ENCODE measurements at regions not wholly inside any gene's neighbourhood (a gene's known extent, or its start where the extent isn't known, plus 50 kb on each side); places are given as distances from the start of the nearest gene placed in this dataset.

- Mint-ChIP-seq H3K36me3 (no peaks in the 10 kb centered on the region), H3K4me1 (no peaks in the 10 kb centered on the region), H3K27ac (no peak overlapping the region), H3K9me3 (peaks cover 7% of the 10 kb centered on the region), H3K27me3 (peaks cover 9% of the 10 kb centered on the region), H3K4me3 (no peak overlapping the region)
- no peak for ATAC-seq
Observed at GRCh38 chr9:86550401-86550800, 196.2 kb upstream of the TUT7 start.

DNA sequence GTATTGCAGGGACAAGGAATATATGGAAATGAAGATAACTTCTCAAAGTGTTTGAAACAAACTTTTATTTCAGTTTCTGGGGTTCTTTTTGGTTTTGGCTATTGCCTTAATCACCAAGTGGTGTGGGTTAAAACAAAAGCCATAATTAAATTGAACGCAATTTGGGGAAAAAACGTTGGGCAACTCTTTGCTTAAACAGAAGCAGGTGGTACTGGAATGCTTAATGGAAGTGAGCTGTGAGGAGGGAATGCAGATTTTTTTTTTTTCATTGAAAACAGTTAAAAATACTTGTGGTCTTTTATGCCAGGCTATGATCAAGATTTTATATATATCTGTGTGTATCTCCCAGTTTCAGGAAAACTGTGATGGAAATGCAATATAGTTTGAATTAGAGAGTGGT, 195.7 kb upstream of the TUT7 start:
- ATAC-seq: no peak
- H3K27ac Mint-ChIP-seq: no peak overlapping the region
- H3K4me3 Mint-ChIP-seq: no peak overlapping the region
- H3K9me3 Mint-ChIP-seq: peaks cover 7% of the 10 kb centered on the region
- H3K27me3 Mint-ChIP-seq: peaks cover 9% of the 10 kb centered on the region
- no peaks in the 10 kb centered on the region for H3K4me1 Mint-ChIP-seq
- no peaks in the 10 kb centered on the region for H3K36me3 Mint-ChIP-seq

- peaks cover 8% of the 10 kb centered on the region for H3K27me3 Mint-ChIP-seq
- H3K4me3 Mint-ChIP-seq: no peak overlapping the region
- no peak for ATAC-seq
- H3K9me3 Mint-ChIP-seq: peaks cover 7% of the 10 kb centered on the region
- no peaks in the 10 kb centered on the region for H3K36me3 Mint-ChIP-seq
- no peak overlapping the region for H3K27ac Mint-ChIP-seq
- no peaks in the 10 kb centered on the region for H3K4me1 Mint-ChIP-seq
Observed at GRCh38 chr9:86549401-86549811, 195.2 kb upstream of the TUT7 start.

GRCh38 chr9:86548220-86548619, 194.0 kb upstream of the TUT7 start:
- H3K27ac Mint-ChIP-seq: no peak overlapping the region
- no peaks in the 10 kb centered on the region for H3K36me3 Mint-ChIP-seq
- H3K4me1 Mint-ChIP-seq: no peaks in the 10 kb centered on the region
- no peaks in the 10 kb centered on the region for H3K27me3 Mint-ChIP-seq
- ATAC-seq: no peak
- no peak overlapping the region for H3K4me3 Mint-ChIP-seq
- peaks cover 5% of the 10 kb centered on the region for H3K9me3 Mint-ChIP-seq

GRCh38 chr9:86547571-86547970, 193.4 kb upstream of the TUT7 start:
- Mint-ChIP-seq H3K36me3 (no peaks in the 10 kb centered on the region), H3K9me3 (no peaks in the 10 kb centered on the region), H3K27me3 (no peaks in the 10 kb centered on the region), H3K27ac (no peak overlapping the region), H3K4me3 (no peak overlapping the region), H3K4me1 (no peaks in the 10 kb centered on the region)
- no peak for ATAC-seq

GRCh38 chr9:86546712-86547111, 192.5 kb upstream of the TUT7 start:
- Mint-ChIP-seq H3K27me3 (no peaks in the 10 kb centered on the region), H3K9me3 (no peaks in the 10 kb centered on the region), H3K4me3 (no peak overlapping the region), H3K4me1 (no peaks in the 10 kb centered on the region), H3K36me3 (no peaks in the 10 kb centered on the region), H3K27ac (no peak overlapping the region)
- ATAC-seq: no peak

GRCh38 chr9:86545090-86545489, 190.9 kb upstream of the TUT7 start:
- Mint-ChIP-seq H3K27ac (no peak overlapping the region), H3K4me1 (no peaks in the 10 kb centered on the region), H3K36me3 (no peaks in the 10 kb centered on the region), H3K27me3 (no peaks in the 10 kb centered on the region), H3K9me3 (no peaks in the 10 kb centered on the region), H3K4me3 (no peak overlapping the region)
- no peak for ATAC-seq

GRCh38 chr9:86541014-86541570, 186.9 kb upstream of the TUT7 start:
- no peaks in the 10 kb centered on the region for H3K27me3 Mint-ChIP-seq
- H3K27ac Mint-ChIP-seq: no peak overlapping the region
- no peak overlapping the region for H3K4me3 Mint-ChIP-seq
- ATAC-seq: no peak
- no peaks in the 10 kb centered on the region for H3K36me3 Mint-ChIP-seq
- no peaks in the 10 kb centered on the region for H3K4me1 Mint-ChIP-seq
- H3K9me3 Mint-ChIP-seq: peaks cover 4% of the 10 kb centered on the region

GRCh38 chr9:86535406-86535915, 181.3 kb upstream of the TUT7 start:
- peaks cover 8% of the 10 kb centered on the region for H3K9me3 Mint-ChIP-seq
- no peaks in the 10 kb centered on the region for H3K36me3 Mint-ChIP-seq
- no peaks in the 10 kb centered on the region for H3K4me1 Mint-ChIP-seq
- H3K27ac Mint-ChIP-seq: no peak overlapping the region
- H3K27me3 Mint-ChIP-seq: no peaks in the 10 kb centered on the region
- no peak for ATAC-seq
- H3K4me3 Mint-ChIP-seq: no peak overlapping the region

DNA sequence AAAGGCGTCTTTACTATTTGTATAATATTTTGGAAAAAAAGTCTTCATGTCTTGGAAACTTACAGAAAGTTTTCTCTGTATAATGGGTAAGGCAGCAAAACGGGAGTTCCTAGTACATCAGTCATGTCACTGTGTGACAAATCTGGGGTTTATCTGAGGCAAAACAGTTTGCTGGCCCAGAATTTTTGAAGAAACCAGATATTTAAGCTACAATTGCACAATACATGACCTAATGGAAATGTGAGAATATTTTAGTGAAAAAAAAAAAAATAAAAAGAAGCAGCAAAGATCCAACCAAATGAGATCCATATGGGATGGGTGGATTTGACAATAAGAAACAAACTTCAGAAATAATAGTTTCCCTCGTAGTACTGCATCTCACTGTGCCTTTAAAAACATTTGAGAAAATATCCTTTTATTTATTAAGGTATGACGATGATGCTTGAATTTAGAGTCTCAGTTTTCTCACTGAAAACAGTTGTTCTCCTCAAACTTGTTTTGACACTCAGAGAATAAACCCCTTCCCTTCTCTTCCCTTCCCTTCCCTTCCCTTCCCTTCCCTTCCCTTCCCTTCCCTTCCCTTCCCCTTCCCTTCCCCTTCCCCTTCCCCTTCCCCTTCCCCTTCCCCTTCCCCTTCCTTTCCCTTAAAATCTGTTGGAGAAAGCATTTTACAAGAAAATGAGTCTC, 180.5 kb upstream of the TUT7 start:
- Mint-ChIP-seq H3K4me3 (no peak overlapping the region), H3K4me1 (no peaks in the 10 kb centered on the region), H3K36me3 (no peaks in the 10 kb centered on the region), H3K9me3 (peaks cover 8% of the 10 kb centered on the region), H3K27me3 (no peaks in the 10 kb centered on the region), H3K27ac (no peak overlapping the region)
- no peak for ATAC-seq

GRCh38 chr9:86531971-86532640, 177.9 kb upstream of the TUT7 start:
- Mint-ChIP-seq H3K36me3 (no peaks in the 10 kb centered on the region), H3K9me3 (peaks cover 4% of the 10 kb centered on the region)
- no peak for ATAC-seq

DNA sequence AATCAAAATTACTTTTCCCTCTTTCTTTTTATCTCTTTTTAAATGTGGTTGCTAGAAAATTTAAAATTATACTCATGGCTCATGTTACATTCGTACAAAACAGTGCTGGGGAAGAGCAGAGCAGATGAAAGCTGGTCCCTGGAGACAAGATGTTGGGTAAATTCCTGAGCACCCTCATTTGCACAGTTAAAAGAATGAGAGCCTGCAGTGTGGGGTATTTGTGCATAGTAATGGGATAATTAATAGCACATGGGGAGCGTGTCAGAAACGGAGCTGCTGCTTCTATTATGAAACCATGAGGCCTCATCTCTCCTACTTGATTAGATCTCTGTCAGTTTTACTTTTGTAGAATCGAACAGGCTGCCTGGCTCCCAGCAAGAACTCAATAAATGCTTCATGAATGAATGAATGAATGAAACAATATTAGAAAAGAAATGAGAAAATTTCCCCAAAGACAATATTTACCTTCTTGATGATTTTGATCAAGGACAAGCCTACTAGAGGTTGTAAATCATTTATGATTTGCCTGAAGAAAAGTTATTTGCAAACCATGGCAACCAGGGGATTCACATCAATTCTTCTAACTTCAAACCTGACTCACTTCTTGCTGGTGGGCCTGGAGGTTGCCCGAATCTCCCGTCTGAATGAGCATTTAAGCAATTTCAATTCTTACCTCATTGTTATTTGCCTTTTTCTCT, 177.2 kb upstream of the TUT7 start:
- H3K9me3 Mint-ChIP-seq: peaks cover 4% of the 10 kb centered on the region
- no peak overlapping the region for H3K4me3 Mint-ChIP-seq
- no peak overlapping the region for H3K27ac Mint-ChIP-seq
- H3K27me3 Mint-ChIP-seq: peaks cover 30% of the 10 kb centered on the region
- no peaks in the 10 kb centered on the region for H3K36me3 Mint-ChIP-seq
- no peak for ATAC-seq
- no peaks in the 10 kb centered on the region for H3K4me1 Mint-ChIP-seq

More at GRCh38 chr9:86531971-86532640, 177.9 kb upstream of the TUT7 start:
- no peak overlapping the region for H3K27ac Mint-ChIP-seq
- H3K4me3 Mint-ChIP-seq: no peak overlapping the region
- H3K27me3 Mint-ChIP-seq: peaks cover 23% of the 10 kb centered on the region
- no peaks in the 10 kb centered on the region for H3K4me1 Mint-ChIP-seq

DNA sequence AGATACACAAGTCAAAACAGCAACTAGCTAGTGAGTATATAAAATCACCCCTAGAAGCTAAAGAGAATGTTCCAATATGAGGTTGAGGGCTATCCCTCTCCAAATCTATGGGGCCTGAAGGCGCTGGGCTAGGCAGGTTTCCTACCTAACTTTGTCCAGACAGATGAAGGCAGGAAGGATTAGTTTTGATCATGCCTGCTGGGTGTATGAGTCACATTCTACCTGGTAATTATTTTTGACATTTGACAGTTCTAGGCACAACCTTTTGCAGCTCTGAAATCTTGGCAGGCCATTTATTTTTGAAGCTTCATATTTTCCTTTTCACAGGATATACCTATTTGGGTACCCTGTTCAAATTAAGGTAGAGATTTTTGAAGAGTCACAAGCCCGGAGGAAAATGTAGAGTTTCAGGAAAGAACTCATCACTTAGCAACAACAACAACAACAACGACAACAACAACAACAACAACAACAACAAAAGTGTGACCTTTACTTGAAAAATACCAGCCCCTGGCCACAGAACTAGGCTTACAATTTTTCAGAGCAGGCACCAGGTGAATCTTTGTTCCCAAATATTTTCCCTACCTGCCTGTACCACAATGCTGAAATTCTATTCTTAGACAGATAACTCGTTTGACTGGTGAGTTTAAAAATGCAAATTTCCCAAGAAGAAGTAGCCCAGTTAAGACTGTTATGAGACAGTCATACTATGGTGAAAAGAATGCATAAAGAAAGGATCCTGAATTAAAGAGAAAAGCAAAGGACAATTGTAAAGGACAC, 175.5 kb upstream of the TUT7 start:
- no peaks in the 10 kb centered on the region for H3K9me3 Mint-ChIP-seq
- no peaks in the 10 kb centered on the region for H3K4me1 Mint-ChIP-seq
- ATAC-seq: no peak
- no peaks in the 10 kb centered on the region for H3K36me3 Mint-ChIP-seq
- no peak overlapping the region for H3K4me3 Mint-ChIP-seq
- H3K27me3 Mint-ChIP-seq: peaks cover 38% of the 10 kb centered on the region
- H3K27ac Mint-ChIP-seq: no peak overlapping the region

- H3K4me1 Mint-ChIP-seq: no peaks in the 10 kb centered on the region
- ATAC-seq: no peak
- H3K36me3 Mint-ChIP-seq: no peaks in the 10 kb centered on the region
- peaks cover 38% of the 10 kb centered on the region for H3K27me3 Mint-ChIP-seq
- no peak overlapping the region for H3K27ac Mint-ChIP-seq
- H3K4me3 Mint-ChIP-seq: no peak overlapping the region
- no peaks in the 10 kb centered on the region for H3K9me3 Mint-ChIP-seq
Observed at GRCh38 chr9:86526021-86526420, 171.8 kb upstream of the TUT7 start.

GRCh38 chr9:86525182-86525581, 171.0 kb upstream of the TUT7 start:
- H3K4me1 Mint-ChIP-seq: no peaks in the 10 kb centered on the region
- H3K9me3 Mint-ChIP-seq: no peaks in the 10 kb centered on the region
- no peaks in the 10 kb centered on the region for H3K36me3 Mint-ChIP-seq
- no peak overlapping the region for H3K4me3 Mint-ChIP-seq
- no peak for ATAC-seq
- H3K27me3 Mint-ChIP-seq: peaks cover 38% of the 10 kb centered on the region
- H3K27ac Mint-ChIP-seq: no peak overlapping the region

Measured in stimulated activated memory B cell treated with anti-CD40 and anti-IgM and Interleukin-4, amounts not matched to agents 10 μg/mL and 1 μg/mL and 100 μg/mL, for 72 hours (primary cell).